GM19438 (cell line): ENCODE measurements at regions not wholly inside any gene's neighbourhood (a gene's known extent, or its start where the extent isn't known, plus 50 kb on each side); places are given as distances from the start of the nearest gene placed in this dataset.
"Not testable (repeated sequence)": the region's sequence is repeated elsewhere in the genome, so short reads cannot be mapped to it uniquely, and the experiment has no call there.

Experiments used
- ATAC-seq: cut with Tn5 transposase; IDR thresholded peaks from one replicate; pipeline ENCODE4 v1.9.1; 2021; ENCODE audit warnings: low read depth; ENCODE audit not compliant: unreplicated experiment

DNA sequence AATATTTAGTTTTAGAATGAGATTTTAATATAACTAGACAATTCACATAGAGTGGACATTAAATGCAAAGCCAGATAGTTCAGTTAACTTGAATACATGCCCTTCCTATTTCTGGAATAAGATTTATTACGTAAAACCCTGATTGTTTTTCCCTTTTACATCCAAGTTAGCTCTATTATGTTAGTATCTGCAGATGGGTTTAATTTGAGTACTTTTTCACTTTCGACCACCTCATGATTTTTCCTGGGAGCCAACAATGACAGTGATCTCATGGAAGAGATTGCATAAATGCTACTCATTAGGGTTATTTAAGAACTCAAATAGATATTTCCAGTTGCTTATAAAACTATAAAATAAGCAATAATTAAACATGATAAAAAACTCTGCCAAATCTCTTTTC lies 199.4 kb upstream of the PTGFR start:
- no peak for ATAC-seq

DNA sequence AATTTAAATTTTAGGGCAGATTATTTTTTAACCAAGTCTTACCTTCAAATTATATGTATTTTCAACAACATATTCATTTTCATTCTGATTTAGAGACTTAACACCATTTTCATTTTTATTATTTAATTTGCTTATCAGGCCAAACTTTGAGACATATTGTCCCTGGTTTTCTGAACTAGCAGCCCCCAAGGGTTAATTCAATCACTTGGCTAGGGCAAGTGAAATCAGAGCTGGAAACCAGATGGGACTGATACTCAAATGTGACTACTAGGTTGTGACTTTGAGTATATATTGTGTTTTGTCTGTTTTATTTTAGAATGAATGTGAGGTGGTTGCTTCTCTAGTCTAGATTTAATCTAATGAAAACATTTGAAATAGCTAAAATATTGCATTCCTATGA lies 198.9 kb upstream of the PTGFR start:
- ATAC-seq = no peak

DNA sequence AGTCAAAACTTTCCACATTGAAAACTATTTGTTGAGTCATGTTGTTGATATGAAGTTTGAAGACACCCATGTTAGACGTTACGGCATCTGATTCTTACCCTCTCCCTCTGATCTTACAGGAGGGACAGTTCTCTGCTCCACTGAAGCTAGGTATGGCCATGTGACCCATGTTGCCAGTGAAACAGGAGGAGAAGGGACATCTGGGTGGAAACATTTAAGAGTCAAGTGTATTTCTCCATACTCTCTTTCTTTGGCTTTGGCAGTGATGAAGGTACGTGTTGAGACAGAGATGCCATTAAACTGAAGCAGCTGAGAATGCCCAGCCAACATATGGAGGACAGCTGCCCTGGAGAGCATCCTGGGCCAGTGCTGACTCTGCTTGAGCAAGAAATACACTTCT lies 198.4 kb upstream of the PTGFR start:
- ATAC-seq = no peak

DNA sequence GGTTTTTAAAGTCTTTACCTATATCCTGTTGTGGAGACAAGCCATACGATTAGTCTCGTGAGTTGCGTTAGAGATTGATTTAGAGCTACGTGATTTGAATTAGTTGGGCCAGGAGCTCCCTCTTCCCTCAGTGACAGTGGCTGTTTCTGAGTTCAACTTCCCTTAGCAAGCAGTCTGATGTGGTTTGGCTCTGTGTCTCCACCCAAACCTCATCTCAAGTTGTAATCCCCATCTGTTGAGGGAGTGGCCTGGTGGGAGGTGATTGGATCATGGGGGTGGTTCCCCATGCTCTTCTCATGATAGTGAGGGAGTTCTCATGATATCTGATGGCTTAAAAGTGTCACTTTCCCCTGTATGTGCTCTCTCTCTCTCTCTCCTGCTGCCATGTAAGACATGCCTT lies 192.9 kb upstream of the PTGFR start:
- ATAC-seq = no peak

DNA sequence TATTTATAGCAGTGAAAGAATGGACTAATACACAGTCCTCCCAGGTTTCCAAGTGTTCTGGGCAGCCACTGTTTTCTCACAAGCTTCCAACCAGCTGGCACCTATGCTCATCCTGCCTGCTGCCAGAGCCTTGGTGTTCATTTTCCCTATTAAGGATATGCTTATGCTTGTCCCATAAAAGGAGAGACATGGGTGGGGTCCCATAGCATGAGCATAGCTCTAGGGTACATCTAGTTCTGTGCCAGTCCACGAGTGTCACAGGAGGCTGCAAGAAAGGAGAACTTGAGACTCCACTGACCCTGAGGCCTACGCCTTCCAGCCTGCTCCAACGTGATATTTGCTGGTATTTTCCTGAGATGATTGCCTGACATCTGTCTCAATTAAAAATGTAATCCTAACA lies 192.4 kb upstream of the PTGFR start:
- ATAC-seq = no peak

DNA sequence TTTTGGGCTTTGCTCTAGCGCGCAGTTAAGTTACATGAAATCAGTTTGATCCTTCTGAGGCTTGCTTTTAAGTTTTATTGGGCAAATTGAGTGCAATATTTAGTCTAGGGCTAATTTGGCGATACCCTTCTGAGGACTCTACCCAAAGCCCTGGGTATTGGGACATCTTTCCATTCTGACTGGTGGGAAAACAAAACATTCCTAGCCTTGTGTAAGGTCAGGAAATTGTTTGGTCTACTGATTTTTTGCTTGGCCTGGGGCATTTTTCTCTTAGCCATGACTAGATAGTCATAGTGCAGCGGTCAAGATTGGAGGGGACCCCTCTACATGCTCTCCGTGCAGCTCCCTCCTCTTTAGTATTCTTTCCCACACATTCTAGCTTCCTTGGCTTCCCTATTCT lies 189.6 kb upstream of the PTGFR start:
- no peak for ATAC-seq

DNA sequence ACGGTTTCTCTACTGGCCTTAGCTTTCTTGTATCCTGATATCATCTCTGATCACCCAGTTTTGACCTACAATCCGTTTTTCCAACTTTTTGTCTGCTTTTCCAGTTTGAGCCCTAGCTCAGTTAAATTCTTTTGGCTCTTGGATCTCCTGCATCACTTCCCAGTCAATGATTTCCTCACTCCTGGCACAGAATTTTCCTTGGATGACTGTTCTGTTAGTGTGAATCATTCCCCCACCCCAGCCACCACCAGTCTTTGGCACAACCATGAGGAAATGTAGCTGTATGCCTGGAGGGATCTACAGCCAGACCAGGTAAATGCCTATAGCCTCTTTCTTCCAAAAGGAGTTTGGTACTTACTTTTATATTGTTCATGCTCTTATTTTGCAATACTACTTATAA lies 187.2 kb upstream of the PTGFR start:
- ATAC-seq = no peak

DNA sequence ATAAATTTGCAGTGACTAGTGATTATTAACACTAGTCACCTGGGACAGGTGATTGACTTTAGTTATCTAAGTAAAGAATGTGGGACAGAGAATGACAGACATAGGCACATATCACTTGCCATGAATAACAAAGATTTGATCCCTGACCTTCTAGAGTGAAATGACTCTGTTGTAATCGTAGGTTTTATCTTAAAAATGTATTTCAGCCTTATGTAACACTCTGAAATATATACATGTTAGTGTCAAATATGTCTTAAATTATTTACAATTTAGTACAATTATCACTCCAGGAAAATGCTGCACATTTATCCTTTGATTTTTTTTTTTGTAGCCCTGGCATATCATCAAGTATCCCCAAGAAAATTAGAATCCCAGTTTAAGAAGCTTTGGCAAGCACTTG lies 186.4 kb upstream of the PTGFR start:
- ATAC-seq = no peak

DNA sequence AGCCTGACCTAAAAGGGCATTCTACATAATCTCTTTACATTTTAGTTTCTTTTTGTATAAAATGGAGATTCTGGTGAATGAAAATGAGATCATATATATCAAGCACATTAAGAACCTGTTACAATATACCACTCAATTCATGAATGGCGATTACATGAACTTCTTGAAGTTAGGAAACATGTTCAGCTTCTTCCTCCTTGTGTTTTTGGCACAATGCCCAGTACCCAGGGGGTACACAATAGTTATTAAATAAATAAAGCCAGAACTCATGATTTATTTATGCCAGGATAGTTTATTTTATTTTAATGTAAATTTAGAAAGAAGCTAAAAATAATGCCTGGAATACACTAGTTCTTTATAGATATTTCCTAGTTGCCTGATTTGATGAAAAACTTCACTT lies 186.0 kb upstream of the PTGFR start:
- ATAC-seq = no peak

DNA sequence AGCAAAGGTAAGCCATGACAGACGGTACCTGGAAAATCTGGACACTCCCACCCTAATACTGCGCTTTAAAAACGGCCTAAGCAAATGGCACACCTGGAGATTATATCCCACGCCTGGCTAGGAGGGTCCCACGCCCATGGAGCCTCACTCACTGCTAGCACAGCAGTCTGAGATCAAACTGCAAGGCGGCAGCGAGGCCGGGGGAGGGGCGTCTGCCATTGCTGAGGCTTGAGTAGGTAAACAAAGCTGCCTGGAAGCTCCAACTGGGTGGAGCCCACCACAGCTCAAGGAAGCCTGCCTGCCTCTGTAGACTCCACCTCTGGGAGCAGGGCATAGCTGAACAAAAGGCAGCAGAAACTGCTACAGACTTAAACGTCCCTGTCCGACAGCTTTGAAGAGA lies 180.5 kb upstream of the PTGFR start:
- ATAC-seq = not testable (repeated sequence)

DNA sequence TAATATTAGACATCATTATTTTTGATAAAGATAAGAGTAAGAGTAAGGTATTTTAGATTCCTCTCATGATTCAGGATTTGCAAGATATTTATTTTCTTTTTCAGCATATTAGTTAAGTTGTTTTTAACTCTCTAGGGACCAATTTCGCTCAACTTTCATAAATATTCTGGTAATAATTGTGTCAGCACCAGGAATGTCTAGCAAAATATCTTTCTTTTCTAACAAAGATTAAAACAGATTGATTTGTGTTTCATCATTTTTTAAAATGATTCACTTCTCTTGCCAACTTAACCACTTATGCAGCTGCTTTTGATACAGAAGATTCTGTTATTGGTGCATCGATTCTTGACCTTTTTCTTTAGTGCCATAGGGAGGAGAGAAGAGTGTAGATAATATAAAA lies 172.8 kb upstream of the PTGFR start:
- no peak for ATAC-seq

DNA sequence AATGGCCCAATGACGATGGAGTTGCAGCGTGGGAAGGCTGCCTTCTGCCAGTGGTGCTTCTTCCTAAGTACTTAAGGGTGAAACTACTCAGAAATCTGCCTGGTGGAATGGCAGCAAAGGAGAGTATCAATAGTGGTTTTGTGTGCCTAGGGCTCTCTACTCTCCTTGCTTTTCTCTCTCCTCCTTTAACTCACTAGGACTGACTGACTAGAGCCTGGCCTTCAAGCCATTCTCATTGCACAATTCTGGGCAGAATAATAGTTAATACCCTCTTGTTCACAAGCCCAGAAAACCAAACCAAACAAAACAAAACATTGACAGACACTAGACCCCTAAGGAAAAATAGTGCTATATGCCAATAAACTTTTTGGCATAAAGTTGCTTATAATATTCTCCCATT lies 171.2 kb upstream of the PTGFR start:
- no peak for ATAC-seq

DNA sequence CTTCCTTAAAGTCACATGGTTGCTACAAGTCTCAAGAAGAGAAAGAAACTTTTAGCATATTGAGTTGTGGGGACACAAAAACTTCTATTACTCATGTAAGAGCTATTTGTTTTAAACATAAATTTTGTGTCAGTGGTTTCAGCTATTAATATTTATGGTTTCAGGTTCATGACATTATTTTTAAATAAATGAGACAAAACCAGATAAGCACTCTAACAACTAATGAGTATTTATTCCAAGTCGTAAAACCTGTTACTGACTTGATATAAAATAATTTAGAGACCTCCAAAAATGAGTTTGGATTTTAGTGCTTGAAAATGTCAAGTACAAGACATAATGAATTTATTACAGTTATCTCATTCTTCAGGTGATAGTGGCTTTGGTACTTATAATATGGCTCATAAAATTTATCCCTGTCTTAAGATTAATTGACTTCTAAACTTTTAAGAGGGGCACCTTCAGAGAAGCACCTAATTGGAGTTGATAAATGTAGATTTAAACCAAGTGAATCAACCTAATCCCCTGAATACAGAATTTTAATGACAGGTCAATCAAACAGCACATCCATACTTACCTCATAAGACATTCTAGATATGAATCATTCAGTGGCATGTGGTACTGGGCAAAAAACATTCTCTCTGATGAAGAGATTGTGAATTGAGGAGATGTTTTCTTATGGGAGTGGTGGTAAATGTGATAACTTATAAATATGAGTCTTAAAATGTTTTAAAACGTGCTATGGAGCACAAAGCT lies 167.7 kb upstream of the PTGFR start:
- no peak for ATAC-seq

DNA sequence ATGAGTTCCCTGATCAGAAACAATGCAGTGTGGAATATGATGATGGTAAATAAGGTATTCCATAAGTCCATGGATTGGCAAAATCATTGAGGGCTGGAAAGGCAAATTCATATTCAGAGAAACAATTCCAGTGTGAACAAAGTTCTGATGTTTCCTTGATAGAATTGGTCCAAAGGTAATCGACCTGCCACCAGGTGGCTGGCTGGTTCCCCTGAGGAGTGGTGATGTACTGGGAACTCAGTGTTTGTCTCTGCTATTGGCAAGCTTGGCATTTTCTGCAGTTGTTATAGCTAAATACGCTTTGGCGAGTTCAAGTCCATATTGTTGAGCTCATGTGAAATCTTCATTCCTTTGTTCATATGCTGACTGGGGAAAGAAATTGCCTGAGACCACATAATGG lies 165.5 kb upstream of the PTGFR start:
- no peak for ATAC-seq

DNA sequence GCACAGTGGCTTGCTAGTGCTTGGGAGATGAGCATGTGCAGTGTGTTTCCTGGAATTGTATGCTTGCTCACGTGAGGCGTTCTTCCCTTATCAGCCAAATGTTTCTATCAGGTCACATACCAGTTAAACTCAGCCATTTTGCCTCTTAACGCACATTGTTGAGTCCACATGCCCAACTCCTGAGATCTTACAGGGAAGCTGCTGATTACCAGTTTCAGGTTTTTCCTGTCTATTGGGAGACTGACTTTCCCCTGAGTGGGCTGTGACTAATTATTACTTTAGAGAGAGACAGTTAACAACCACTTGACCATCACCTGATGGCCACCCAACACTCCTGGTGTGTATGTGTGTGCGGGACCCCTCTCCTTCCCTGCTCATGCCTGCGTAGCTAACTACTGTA lies 161.3 kb upstream of the PTGFR start:
- ATAC-seq = no peak

DNA sequence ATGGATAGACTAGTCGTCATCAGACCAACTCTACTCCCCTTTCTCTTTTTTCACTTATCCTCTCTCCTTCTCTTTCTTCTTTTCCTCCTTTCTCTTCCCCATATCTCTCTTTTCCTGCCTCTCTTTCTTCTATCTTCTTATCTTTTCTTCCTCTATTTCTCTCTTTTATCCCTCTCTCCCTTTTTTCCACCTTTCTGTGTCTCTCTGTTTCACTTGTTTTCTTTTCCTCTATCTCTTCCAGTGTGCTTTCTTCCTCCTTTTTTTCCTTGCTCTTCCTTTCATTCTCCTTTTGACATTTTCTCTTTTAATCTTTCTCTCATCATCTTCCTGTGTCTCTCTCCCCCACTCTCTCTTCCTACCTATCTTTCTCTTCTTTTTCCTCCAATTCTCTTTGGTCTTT lies 159.0 kb upstream of the PTGFR start:
- no peak for ATAC-seq

DNA sequence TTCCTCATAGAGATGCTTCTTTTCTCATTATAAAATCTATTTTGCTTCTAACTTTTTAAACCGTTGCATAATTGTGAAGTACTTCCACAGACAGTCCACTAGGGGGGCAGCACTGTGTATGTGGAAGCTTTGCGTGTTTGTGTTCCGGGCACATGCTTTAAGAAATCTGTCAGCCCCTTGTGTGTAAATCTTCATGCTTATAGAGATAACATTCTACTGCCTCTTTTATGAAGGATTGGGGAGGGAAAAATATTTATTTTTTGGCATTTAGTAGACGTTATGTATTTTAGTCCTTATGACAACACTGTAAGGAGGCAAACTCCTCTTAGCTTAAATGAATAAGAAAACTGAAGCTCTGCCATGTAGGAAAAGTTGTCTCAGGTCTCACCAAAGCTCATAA lies 157.3 kb upstream of the PTGFR start:
- no peak for ATAC-seq

DNA sequence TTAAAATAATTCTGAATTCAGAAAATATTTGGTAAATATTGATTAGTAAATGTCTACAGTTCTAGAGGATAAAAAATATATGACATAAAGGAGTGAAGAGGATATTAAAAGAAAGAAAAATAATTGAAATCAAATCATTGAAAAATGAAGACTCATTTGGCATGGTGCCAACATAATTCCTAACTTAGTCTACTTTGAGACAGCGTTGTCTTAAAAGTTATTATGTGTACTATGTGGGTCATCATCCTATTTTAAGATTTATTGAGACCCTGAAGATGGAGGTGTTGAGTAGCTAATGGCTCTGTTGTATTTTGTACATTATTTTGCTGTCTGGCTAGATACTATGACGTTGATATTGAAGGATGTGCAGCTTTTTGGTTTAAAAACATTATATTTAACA lies 156.7 kb upstream of the PTGFR start:
- no peak for ATAC-seq

DNA sequence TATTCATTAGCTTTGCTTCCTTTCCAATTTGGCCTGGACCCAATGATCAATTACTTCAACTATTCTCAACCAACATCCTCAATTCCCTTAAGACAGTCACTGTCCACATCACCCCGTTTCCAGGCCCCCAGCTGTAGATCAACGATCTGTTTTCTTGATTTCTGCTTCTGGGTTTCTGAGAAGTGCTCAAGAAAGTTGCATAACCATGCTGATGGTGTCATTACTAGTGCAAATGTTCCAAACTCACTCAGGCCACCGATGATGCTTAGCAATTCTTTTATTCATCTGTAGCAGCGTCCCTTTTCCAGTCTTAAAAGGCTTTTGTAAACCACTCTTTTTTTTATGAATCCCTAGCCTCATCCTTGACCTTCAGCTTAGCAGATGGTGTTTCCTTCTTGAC lies 155.8 kb upstream of the PTGFR start:
- no peak for ATAC-seq

DNA sequence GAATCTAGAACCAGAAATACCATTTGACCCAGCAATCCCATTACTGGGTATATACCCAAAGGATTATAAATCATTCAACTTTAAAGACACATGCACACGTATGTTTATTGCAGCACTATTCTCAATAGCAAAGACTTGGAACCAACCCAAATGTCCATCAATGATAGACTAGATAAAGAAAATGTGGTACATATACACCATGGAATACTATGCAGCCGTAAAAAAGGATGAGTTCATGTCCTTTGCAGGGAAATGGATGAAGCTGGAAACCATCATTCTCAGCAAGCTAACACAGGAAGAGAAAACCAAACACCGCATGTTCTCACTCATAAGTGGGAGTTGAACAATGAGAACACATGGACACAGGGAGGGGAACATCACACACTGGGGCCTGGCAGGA lies 154.0 kb upstream of the PTGFR start:
- ATAC-seq = not testable (repeated sequence)

DNA sequence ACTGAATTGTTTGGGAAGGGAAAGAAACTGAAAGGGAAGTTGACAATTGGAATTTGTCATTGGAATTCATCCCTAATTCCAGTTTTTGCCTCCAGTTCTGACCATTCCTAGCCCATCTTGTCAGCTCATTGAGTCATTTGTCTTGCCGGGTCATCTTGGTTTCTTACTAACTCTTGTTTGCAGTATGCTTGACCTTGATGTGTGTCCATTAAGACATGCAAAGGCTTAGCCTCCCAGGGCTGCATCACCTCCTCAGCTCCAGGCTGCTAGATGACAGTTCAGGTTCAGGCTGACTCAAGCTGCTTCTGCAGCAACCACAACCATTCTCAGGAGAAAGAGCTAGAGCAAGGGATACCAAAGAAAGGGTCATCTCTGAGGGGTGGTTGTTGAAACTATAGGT lies 151.3 kb upstream of the PTGFR start:
- no peak for ATAC-seq

DNA sequence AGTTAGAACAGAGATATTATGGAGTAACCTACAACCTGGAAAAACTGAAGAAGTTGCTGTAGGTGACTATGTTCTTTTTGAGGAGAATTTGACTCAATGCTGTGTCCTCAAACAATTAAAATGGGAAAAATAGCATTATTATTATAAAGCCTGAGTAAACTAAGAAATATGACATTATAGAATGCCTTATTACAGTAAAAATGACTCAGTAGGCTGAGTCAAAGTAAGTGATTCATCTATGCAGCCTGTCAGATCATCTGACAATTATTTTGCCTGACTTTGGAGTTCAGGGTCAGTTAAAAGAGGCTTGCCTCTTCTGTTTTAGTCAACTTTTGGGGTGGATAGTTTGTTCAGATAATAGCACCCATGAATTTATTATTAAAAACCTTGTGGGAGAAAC lies 150.8 kb upstream of the PTGFR start:
- no peak for ATAC-seq
